ENCODE measurements at regions not wholly inside any gene's neighbourhood (a gene's known extent, or its start where the extent isn't known, plus 50 kb on each side); places are given as distances from the start of the nearest gene placed in this dataset.

GRCh38 chr22:48646216-48646925 lies 1181.3 kb downstream of the BRD1 start:
- Histone ChIP-seq H3K4me2 (no peak overlapping the region), H3K36me3 (ENCODE audit: insufficient read depth) (no peaks in the 10 kb centered on the region), H3K9me2 (ENCODE audit: insufficient read depth) (no peaks in the 10 kb centered on the region), H3F3A (replicated peaks; ENCODE audit: low read depth) (no peaks in the 10 kb centered on the region), H4K20me1 (replicated peaks; ENCODE audit: insufficient read depth) (no peaks in the 10 kb centered on the region), H3K4me1 (ENCODE audit: insufficient read depth) (no peaks in the 10 kb centered on the region), H3K27me3 (ENCODE audit: insufficient read depth) (no peaks in the 10 kb centered on the region), H3K79me2 (replicated peaks; ENCODE audit: insufficient read depth) (no peaks in the 10 kb centered on the region), H3K4me3 (no peak overlapping the region), H3K27ac (ENCODE audit: low read depth) (no peak overlapping the region), H2AFZ (no peak overlapping the region)
- Mint-ChIP-seq H3K4me3 (no peak overlapping the region), H3K27ac (no peak overlapping the region), H3K36me3 (ENCODE audit: low read depth) (no peaks in the 10 kb centered on the region; the same call in 2 of the 3 replicates), H3K4me1 (peaks cover 3% of the 10 kb centered on the region; the same call in 1 of the 3 replicates), H3K27me3 (ENCODE audit: insufficient read depth, low read depth, poor library complexity) (peaks cover 5% of the 10 kb centered on the region), H3K9me3 (no peaks in the 10 kb centered on the region)
- TF ChIP-seq STAT1 (IDR thresholded peaks at IDR 0.05; ENCODE audit: unreplicated experiment): no peak
- no peak for TF ChIP-seq REST (IDR thresholded peaks at IDR 0.05; ENCODE audit: unreplicated experiment)
- no peak for TF ChIP-seq EZH2 (IDR thresholded peaks at IDR 0.05; ENCODE audit: low read depth, unreplicated experiment)
- no peak for TF ChIP-seq ZNF462 (CRISPR knock-in tag; IDR thresholded peaks at IDR 0.05)
- no peak for TF ChIP-seq CTCF (conservative IDR thresholded peaks at IDR 0.05; ENCODE audit: low read depth in 2 of 2)
- no peak for TF ChIP-seq NANOG (IDR thresholded peaks at IDR 0.05; ENCODE audit: borderline replicate concordance)
- TF ChIP-seq POLR2AphosphoS5 (IDR thresholded peaks at IDR 0.05; ENCODE audit: low read depth): no peak
- TF ChIP-seq CREB1 (CRISPR knock-in tag; IDR thresholded peaks at IDR 0.05; ENCODE audit: low read depth): no peak
- no peak for TF ChIP-seq ETS1 (IDR thresholded peaks at IDR 0.05)
- no peak for TF ChIP-seq JUNB (IDR thresholded peaks at IDR 0.05; ENCODE audit: unreplicated experiment)
- no peak for TF ChIP-seq ZNF114 (CRISPR knock-in tag; IDR thresholded peaks at IDR 0.05)
- no peak for TF ChIP-seq EZH2phosphoT487 (IDR thresholded peaks at IDR 0.05; ENCODE audit: unreplicated experiment)
- TF ChIP-seq ZNF331 (CRISPR knock-in tag; IDR thresholded peaks at IDR 0.05; ENCODE audit: low read depth): no peak
- no peak for DNase-seq (ENCODE audit: low spot score)
- no peak for ATAC-seq

Measured in GM23338 (cell line).